T-helper 17 cell (primary cell): ENCODE measurements at regions not wholly inside any gene's neighbourhood (a gene's known extent, or its start where the extent isn't known, plus 50 kb on each side); places are given as distances from the start of the nearest gene placed in this dataset.

Experiments
- ATAC-seq: fragments of 150-1000 bp; cut with Tn5 transposase; 2 replicates; pipeline ENCODE4 v1.10.0; 2021; ENCODE audit warnings: mild to moderate bottlenecking, moderate library complexity
- DNase-seq, 3 donors: peaks; one replicate each; pipeline versions ENCODE4 v3.0.0 to v3.0.0-alpha.2; 2020 to 2021
- H3K9me3 ChIP-seq: one replicate; pipeline ENCODE4 v1.7.0; 2013; ENCODE audit warnings: low read length, mild to moderate bottlenecking; ENCODE audit not compliant: control insufficient read depth, poor library complexity, severe bottlenecking
- H3K27ac Mint-ChIP-seq: one replicate; pipeline ENCODE4 v1.8.0; 2022; ENCODE audit warnings: mild to moderate bottlenecking, moderate library complexity, mixed read lengths
- H3K27me3 Mint-ChIP-seq: one replicate; pipeline ENCODE4 v1.8.0; 2022; ENCODE audit warnings: mixed read lengths
- H3K36me3 Mint-ChIP-seq: one replicate; pipeline ENCODE4 v1.8.0; 2022; ENCODE audit warnings: low read depth, mixed read lengths
- H3K4me1 Mint-ChIP-seq: one replicate; pipeline ENCODE4 v1.8.0; 2022; ENCODE audit warnings: mild to moderate bottlenecking, mixed read lengths
- H3K4me3 Mint-ChIP-seq: one replicate; pipeline ENCODE4 v1.8.0; 2022; ENCODE audit warnings: mild to moderate bottlenecking, moderate library complexity, mixed read lengths

DNA sequence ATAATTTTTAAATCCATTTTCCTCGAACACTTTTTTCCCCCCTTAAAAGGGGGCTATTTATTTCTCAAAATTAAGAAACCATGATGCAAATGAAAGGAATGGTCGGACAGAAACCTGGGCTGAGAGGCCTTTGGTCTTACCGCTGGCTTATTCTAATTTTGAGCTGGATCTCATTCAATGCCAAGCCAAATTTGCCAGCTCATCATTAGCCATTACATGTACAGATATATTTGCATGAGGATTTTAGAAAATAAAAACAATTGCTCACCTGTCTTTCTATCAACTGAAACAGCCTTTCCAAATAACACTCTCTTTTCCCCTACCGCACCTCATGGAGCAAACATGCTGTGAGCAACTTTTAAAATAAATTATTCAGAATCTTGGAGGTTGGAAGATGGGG, 219.5 kb upstream of the DTNBP1 start:
- no peak for ATAC-seq
- Mint-ChIP-seq H3K27me3 (peaks cover 11% of the 10 kb centered on the region), H3K4me1 (peaks cover 14% of the 10 kb centered on the region), H3K36me3 (no peaks in the 10 kb centered on the region), H3K4me3 (no peak overlapping the region), H3K27ac (no peak overlapping the region)
- no peaks in the 10 kb centered on the region for H3K9me3 ChIP-seq
- no peak for DNase-seq

- no peak for ATAC-seq
- DNase-seq, result no peak
- no peaks in the 10 kb centered on the region for H3K36me3 Mint-ChIP-seq
Measured at GRCh38 chr6:15881150-15881549, 218.3 kb upstream of the DTNBP1 start.

DNA sequence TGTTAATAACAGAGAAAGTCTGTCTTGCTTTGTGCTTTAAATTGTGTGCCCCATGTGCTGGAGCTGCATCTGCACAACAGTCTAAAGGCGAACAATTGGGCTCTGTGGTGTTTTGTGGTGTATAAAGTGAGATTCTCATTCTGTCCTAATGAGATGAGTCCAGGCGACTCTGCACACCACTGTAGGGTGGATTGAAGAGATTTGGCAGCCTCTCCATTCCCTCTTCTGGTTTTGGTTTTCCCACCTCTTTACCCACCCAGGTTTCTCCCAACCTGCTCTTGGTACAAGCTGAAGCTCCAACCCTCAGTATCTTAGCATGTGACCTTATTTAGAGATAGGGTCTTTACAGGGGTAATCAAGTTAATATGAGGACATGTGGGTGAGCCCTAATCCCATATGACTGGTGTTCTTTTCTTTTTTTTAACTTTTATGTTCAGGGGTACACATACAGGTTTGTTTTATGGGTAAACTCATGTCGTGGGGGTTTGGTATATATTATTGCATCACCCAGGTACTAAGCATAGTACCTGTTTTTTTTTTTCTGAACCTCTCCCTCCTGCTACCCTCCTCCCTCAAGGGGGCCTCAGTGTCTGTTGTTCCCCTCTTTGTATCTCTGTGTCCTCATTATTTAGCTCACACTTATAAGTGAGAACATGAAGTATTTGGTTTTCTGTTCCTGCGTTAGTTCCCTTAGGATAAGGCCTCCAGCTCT, 217.6 kb upstream of the DTNBP1 start:
- ATAC-seq, result no peak
- H3K4me3 Mint-ChIP-seq, result no peak overlapping the region
- H3K27me3 Mint-ChIP-seq, result peaks cover 7% of the 10 kb centered on the region
- H3K27ac Mint-ChIP-seq, result no peak overlapping the region
- H3K36me3 Mint-ChIP-seq, result no peaks in the 10 kb centered on the region
- peaks cover 14% of the 10 kb centered on the region for H3K4me1 Mint-ChIP-seq
- H3K9me3 ChIP-seq, result no peaks in the 10 kb centered on the region
- DNase-seq, result no peak

More at GRCh38 chr6:15881150-15881549, 218.3 kb upstream of the DTNBP1 start:
- no peak overlapping the region for H3K27ac Mint-ChIP-seq
- no peak overlapping the region for H3K4me3 Mint-ChIP-seq
- H3K9me3 ChIP-seq, result no peaks in the 10 kb centered on the region
- H3K4me1 Mint-ChIP-seq, result peaks cover 14% of the 10 kb centered on the region
- peaks cover 7% of the 10 kb centered on the region for H3K27me3 Mint-ChIP-seq

- no peak overlapping the region for H3K27ac Mint-ChIP-seq
- peak in 1 of 3 donors; percentile 19 for DNase-seq
- H3K4me1 Mint-ChIP-seq, result peaks cover 14% of the 10 kb centered on the region
- peak; percentile 54 for ATAC-seq
- no peaks in the 10 kb centered on the region for H3K9me3 ChIP-seq
- no peaks in the 10 kb centered on the region for H3K36me3 Mint-ChIP-seq
- peak overlapping the region; percentile 60 for H3K4me3 Mint-ChIP-seq
- peaks cover 7% of the 10 kb centered on the region for H3K27me3 Mint-ChIP-seq
Measured at GRCh38 chr6:15879371-15880261, 216.8 kb upstream of the DTNBP1 start.

DNA sequence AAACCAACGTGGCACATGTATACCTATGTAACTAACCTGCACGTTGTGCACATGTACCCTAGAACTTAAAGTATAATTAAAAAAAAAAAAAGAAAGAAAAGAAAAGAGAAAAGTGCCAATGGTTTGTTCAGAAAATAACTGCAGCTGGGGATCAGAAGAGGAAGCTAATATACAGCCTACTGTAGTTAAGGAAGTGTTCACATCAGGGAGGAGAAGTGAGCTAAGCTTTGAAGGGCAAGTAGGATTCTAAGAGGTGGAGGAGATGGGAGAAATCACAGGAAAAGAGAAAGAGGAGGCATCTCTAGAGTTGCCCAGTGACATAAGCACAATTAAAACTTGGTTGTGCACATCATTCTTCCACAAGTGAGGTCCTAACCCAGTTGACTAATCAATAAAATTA, 214.4 kb upstream of the DTNBP1 start:
- no peak for ATAC-seq
- H3K27me3 Mint-ChIP-seq, result peaks cover 14% of the 10 kb centered on the region
- no peaks in the 10 kb centered on the region for H3K36me3 Mint-ChIP-seq
- H3K27ac Mint-ChIP-seq, result no peak overlapping the region
- no peak overlapping the region for H3K4me3 Mint-ChIP-seq
- H3K4me1 Mint-ChIP-seq, result peaks cover 14% of the 10 kb centered on the region
- H3K9me3 ChIP-seq, result no peaks in the 10 kb centered on the region
- DNase-seq, result no peak

DNA sequence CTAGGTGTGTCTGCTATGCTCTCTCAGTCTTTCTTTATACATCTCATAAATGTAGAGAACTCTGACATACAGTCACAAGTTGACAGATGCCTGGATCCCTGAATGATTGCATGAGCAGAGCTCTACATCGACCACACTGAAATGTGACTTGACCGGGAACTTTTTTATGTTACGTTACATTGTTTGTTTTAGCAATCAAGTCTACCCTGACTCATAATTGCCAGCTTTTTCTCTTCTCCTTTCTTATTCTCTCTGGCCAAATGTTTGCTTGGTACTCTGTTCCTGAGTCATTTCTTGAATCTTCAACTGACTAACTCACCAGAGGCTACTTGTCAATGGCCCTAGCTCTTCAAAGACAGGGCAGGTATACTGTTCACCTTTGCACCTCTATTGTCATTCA, 213.6 kb upstream of the DTNBP1 start:
- Mint-ChIP-seq H3K4me1 (peaks cover 13% of the 10 kb centered on the region), H3K36me3 (no peaks in the 10 kb centered on the region), H3K27me3 (peaks cover 21% of the 10 kb centered on the region), H3K27ac (no peak overlapping the region), H3K4me3 (no peak overlapping the region)
- peak; percentile 20 for ATAC-seq
- DNase-seq, result no peak
- no peaks in the 10 kb centered on the region for H3K9me3 ChIP-seq

DNA sequence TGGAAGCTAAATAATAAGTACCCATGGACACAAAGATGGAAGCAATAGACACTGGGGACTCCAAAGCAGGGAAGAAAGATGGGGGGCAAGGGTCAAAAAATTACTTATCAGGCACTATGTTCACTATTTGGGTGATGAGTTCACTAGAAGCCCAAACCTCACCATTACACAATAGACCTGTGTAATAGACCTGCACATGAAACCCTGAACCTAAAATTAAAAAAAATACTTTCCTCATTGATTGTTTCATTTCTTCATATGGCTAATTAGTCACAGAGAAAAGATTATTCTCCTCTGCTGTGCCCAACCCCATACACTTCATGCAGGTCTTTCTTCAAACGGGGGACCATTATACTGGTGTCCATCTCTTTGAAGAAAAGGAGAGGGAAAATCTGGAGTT, 213.0 kb upstream of the DTNBP1 start:
- no peaks in the 10 kb centered on the region for H3K9me3 ChIP-seq
- H3K36me3 Mint-ChIP-seq, result no peaks in the 10 kb centered on the region
- peaks cover 9% of the 10 kb centered on the region for H3K4me1 Mint-ChIP-seq
- H3K4me3 Mint-ChIP-seq, result no peak overlapping the region
- ATAC-seq, result no peak
- H3K27me3 Mint-ChIP-seq, result peaks cover 25% of the 10 kb centered on the region
- no peak overlapping the region for H3K27ac Mint-ChIP-seq
- DNase-seq, result no peak

DNA sequence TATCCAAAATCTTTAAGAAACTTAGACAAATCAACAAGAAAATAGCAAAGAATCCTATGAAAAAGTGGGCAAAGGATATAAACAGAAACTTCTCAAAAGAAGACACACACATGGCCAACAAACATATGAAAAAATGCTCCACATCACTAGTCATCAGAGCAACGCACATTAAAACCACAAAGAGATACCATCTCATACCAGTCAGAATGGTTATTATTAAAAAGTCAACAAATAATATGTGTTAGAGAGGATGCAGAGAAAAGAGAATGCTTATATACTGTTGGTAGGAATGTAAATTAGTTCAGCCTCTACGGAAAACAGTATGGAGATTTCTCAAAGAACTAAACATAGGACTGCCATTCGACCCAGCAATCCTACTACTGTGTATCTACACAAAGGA, 212.0 kb upstream of the DTNBP1 start:
- ATAC-seq (no peak), DNase-seq (no peak)
- Mint-ChIP-seq H3K27me3 (peaks cover 35% of the 10 kb centered on the region), H3K36me3 (no peaks in the 10 kb centered on the region), H3K4me3 (no peak overlapping the region), H3K4me1 (peaks cover 5% of the 10 kb centered on the region), H3K27ac (no peak overlapping the region)
- no peaks in the 10 kb centered on the region for H3K9me3 ChIP-seq

- Mint-ChIP-seq H3K4me3 (no peak overlapping the region), H3K27ac (no peak overlapping the region), H3K36me3 (no peaks in the 10 kb centered on the region), H3K27me3 (peaks cover 35% of the 10 kb centered on the region), H3K4me1 (peaks cover 3% of the 10 kb centered on the region)
- no peaks in the 10 kb centered on the region for H3K9me3 ChIP-seq
- DNase-seq, result no peak
- no peak for ATAC-seq
Measured at GRCh38 chr6:15874326-15874725, 211.5 kb upstream of the DTNBP1 start.

GRCh38 chr6:15872241-15873103, 209.6 kb upstream of the DTNBP1 start:
- H3K27me3 Mint-ChIP-seq, result peaks cover 44% of the 10 kb centered on the region

DNA sequence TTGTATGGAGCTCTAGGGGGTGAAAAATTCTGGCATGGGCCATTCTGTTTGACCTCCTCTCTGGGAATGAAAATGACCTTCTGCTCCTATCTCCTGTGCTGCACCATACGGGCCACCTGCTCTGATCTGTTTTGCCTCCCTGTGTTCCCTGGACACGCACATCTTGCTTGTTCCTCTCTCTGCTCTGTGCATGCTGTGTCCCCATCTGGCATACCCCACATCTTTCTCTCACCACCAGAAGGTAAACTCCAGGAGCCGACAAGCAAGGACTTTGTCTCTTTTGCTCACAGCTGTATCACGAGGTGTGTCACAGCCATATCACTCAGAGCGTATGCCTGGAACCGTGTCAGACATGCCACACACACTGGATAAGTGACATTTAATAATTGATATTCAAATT, 208.4 kb upstream of the DTNBP1 start:
- no peak for DNase-seq
- no peak overlapping the region for H3K4me3 Mint-ChIP-seq
- no peaks in the 10 kb centered on the region for H3K9me3 ChIP-seq
- H3K4me1 Mint-ChIP-seq, result no peaks in the 10 kb centered on the region
- H3K36me3 Mint-ChIP-seq, result no peaks in the 10 kb centered on the region
- no peak overlapping the region for H3K27ac Mint-ChIP-seq
- ATAC-seq, result no peak
- H3K27me3 Mint-ChIP-seq, result peaks cover 48% of the 10 kb centered on the region

More at GRCh38 chr6:15872241-15873103, 209.6 kb upstream of the DTNBP1 start:
- DNase-seq (no peak), ATAC-seq (no peak)
- H3K36me3 Mint-ChIP-seq, result no peaks in the 10 kb centered on the region
- H3K4me3 Mint-ChIP-seq, result no peak overlapping the region
- H3K4me1 Mint-ChIP-seq, result no peaks in the 10 kb centered on the region
- H3K27ac Mint-ChIP-seq, result no peak overlapping the region
- no peaks in the 10 kb centered on the region for H3K9me3 ChIP-seq

GRCh38 chr6:15870333-15871043, 207.7 kb upstream of the DTNBP1 start:
- ATAC-seq (no peak), DNase-seq (no peak)
- H3K4me3 Mint-ChIP-seq, result no peak overlapping the region
- peaks cover 2% of the 10 kb centered on the region for H3K36me3 Mint-ChIP-seq
- no peaks in the 10 kb centered on the region for H3K9me3 ChIP-seq
- H3K27me3 Mint-ChIP-seq, result peaks cover 53% of the 10 kb centered on the region
- no peaks in the 10 kb centered on the region for H3K4me1 Mint-ChIP-seq
- no peak overlapping the region for H3K27ac Mint-ChIP-seq
